Erythroblast (primary cell): ENCODE measurements at regions not wholly inside any gene's neighbourhood (a gene's known extent, or its start where the extent isn't known, plus 50 kb on each side); places are given as distances from the start of the nearest gene placed in this dataset.
"Not testable (repeated sequence)": the region's sequence is repeated elsewhere in the genome, so short reads cannot be mapped to it uniquely, and the experiment has no call there.

Experiments used
- DNase-seq, 2 experiments: peaks; one replicate each; lab custom pipeline; 2025; lab: John Stamatoyannopoulos, UW
- GATA1 ChIP-seq: IDR thresholded peaks from 2 replicates; pipeline ENCODE4 v1.6.1; 2011; ENCODE audit warnings: low read depth, mild to moderate bottlenecking, control low read depth, low read length, moderate library complexity
- POLR2A ChIP-seq: IDR thresholded peaks from 2 replicates; pipeline ENCODE4 v1.6.1; 2011; ENCODE audit warnings: mild to moderate bottlenecking, low read length

DNA sequence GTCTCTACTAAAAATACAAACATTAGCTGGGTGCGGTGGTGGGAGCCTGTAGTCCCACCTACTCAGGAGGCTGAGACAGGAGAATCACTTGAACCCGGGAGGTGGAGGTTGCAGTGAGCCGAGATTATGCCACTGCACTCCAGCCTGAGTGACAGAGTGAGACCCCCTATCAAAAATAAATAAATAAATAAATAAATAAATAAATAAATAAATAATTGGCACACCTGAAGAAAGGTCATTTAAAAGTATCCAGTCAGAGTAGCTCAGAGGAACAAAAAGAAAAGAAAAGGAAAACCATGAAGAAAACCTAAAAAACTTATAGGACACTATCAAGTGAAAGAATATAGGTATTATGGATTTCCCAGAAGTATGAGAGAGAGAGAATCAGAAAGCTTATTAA lies 330.1 kb upstream of the AR start:
- DNase-seq: not testable (repeated sequence)

DNA sequence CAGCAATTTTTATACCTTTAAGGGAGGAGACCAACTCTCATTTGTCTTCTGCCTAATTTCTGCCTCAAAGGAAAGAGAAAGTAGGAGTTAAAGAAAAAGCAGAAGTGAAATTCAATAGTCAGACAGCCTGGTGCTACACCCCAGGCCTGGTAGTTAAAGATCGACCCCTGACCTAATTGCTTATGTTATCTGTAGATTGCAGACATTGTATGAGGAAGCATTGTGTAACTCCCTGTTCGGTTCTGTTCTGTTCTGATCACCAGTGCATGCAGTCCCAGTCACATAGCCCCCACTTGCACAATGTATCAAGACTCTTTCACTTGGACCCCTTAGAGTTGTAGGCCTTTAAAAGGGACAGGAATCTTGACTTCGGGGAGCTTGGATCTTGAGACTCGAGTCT lies 335.9 kb upstream of the AR start:
- TF ChIP-seq POLR2A: no peak
- TF ChIP-seq GATA1: no peak

DNA sequence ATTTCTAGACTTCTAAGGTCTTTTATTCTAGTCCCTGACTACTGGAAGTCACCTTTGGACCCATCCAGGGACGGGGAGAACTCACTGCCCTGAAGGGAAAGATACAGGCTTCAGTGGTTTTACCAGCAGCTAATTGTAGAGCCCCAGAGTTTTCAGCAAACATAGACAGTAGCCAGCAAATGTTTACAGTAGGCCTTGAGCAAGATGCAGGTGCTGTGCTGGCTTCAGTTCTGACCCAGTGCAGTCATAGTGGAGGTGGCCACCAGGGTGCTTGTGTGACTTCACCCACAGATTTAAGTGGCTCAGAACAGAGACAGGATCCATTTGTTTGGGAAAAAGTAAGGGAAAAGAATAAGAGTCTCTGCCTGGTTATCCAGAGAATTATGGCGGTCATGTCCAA lies 384.4 kb upstream of the AR start:
- no peak for TF ChIP-seq POLR2A
- TF ChIP-seq GATA1: no peak
- DNase-seq: no peak

More for the DNA sequence above, 335.9 kb upstream of the AR start:
- DNase-seq: peak in 1 of 2 experiments; percentile 0

DNA sequence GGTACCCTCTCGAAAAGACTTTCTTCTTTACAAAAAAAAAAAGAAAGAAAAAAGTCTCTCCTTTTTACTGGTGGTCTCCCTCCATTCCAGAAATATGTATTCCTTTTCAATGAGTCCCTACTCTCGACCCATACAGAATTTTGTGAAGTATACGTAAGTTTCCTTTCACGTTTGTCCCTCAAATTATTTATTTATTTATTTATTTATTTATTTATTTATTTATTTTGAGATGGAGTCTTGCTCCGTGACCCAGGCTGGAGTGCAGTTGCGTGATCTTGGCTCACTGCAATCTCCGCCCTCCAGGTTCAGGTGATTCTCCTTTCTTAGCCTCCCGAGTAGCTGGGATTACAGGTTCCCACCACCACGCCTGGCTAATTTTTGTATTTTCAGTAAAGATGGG lies 429.2 kb upstream of the AR start:
- no peak for TF ChIP-seq POLR2A
- TF ChIP-seq GATA1: no peak
- no peak for DNase-seq

DNA sequence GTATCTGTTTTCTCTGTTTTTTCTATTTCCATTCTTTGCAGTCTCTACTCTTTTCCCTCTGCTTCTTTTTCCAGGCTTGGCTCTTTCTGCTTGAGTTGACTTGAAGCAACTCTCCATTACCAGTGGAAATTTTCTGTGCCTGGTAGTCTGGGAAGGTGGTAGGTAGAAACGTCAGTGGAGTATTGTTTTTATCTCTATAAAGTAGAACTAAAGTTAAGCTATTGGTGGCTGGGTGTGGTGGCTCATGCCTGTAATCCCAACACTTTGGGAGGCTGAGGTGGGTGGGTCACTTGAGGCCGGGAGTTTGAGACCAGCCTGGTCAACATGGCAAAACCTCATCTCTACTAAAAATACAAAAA lies 438.1 kb upstream of the AR start:
- no peak for TF ChIP-seq GATA1
- no peak for TF ChIP-seq POLR2A
- DNase-seq: no peak

DNA sequence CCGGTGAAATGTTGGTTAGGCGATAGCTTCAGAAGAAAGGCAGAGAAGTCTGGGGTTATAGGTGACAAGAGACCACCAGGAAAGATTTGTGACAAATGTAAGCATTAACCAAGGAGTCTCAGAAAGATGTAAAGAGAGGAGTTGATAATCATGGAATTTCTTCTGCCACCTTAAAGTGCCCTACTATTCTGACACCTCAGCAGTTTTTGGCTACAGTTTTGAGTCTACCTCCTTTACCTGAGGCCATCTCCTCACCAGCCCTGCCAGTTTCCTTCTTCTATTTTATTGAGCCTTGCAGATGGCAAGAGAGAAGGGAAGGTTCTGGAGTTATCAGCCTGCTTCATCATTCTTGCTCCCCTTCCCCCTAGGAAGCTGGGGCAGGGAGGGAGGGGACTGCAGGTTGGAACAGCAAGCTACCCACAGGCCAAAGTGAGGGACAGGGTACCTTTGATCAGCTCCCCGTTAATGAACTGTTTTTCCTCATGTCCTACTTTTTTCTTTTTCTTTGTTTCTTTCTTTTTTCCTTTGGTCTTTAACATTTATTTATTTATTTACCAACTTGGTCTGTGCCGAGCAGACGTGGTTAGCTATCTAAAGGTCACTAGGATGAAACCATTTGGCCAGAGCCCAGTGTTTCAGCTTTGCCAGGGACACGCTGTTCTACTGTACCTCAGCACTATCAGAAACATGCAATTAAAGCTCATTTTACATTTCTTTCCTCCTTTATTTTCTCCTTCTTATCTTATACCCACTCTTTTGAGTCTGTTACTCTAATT lies 438.7 kb upstream of the AR start:
- no peak for DNase-seq
- TF ChIP-seq GATA1 (no peak), POLR2A (no peak)

DNA sequence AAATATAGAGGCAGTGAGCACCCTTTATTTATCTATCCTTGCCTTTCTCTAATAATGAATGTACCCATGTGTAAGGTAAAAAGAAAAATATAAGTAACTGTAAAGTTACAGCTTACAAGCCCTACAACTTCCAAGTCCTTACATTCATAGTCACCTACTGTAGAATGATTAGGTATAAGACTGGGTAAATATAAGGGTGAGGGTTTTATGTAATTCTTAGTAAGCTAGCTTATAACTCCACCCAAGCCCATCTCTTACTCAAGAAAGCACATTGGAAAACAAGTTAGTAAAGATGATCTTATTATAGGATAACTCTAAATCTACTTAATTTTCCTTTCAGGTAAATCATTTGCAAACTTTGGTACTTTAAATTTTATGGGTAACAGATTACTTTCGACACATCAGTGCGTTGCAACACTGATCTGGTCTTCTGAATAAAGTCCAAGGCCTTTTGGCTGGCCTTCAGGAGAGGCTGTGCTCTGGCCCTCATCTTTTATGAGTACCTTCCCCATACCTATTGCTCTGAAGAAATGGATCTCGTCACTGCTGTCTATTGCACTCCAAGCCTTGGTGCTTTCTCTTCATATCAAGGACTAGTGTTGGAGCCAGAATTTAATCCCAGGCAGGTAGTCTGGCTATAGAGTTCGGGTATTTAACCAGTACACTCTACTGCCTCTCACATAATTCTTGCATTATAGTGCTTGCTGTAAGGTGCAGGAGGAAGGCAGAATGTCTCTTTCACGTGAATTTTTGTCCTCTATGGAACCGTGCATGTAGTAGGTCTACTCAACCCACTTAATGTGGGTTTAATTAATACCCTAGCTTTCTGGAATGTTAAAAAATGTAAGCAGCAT lies 443.6 kb upstream of the AR start:
- TF ChIP-seq GATA1 (no peak), POLR2A (no peak)
- no peak for DNase-seq

DNA sequence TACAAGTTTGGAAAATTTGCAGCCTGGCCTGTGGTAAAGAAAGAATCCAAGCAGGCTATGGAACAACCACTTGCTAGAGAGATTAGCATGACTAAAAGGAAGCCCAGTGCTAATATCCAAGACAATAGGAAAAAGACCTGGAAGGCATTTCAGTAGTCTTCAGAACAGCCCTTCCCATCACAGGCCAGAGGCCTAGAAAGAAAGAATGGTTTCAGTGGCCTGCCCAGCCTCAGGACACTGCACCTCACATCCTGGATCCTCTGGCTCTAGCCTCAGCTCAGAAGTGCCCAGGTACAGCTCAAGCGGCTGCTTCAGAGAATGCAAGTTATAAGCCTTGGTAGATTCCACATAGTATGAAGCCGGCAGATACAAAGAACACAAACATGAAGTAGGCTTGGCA lies 449.8 kb upstream of the AR start:
- TF ChIP-seq GATA1 (no peak), POLR2A (no peak)
- DNase-seq: no peak

DNA sequence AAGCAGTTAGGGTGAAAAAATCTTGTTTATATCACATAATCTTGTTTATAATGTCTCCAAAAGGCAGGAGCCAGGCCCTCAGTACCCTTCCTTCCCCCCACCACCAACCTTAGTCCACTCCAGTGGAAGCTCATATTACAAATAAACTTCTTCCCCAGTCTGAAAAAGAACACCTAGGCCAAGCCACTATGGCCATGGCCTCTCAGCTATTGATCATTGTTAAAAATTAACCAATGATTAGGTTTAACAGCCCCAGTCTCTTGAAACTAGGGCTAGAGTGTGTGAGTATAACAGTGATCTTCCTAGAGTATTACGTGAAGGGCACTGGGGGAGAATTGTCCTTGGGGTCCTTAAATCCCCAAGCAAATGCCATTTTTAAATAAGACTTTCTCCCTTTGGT lies 411.9 kb upstream of the EDA2R start:
- no peak for TF ChIP-seq POLR2A
- TF ChIP-seq GATA1: no peak
- no peak for DNase-seq

DNA sequence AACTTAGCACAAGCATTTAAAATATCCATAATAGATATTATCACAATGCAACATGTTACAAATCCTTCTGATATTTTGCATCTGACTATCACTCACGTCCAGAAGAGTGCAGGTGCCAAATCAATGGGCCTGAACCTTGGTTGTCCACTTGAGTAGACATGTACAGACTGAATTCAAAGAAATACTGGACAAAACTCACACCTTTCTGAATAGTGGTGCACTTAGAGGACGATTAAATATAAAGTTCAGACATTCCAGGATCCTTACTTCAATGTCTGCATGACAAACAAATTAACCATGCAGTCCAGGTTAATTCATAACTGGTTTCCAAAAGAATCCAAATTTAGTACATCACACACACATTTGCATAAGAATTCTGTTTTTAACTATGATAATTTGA lies 406.0 kb upstream of the EDA2R start:
- TF ChIP-seq GATA1 (no peak), POLR2A (no peak)
- DNase-seq: no peak

DNA sequence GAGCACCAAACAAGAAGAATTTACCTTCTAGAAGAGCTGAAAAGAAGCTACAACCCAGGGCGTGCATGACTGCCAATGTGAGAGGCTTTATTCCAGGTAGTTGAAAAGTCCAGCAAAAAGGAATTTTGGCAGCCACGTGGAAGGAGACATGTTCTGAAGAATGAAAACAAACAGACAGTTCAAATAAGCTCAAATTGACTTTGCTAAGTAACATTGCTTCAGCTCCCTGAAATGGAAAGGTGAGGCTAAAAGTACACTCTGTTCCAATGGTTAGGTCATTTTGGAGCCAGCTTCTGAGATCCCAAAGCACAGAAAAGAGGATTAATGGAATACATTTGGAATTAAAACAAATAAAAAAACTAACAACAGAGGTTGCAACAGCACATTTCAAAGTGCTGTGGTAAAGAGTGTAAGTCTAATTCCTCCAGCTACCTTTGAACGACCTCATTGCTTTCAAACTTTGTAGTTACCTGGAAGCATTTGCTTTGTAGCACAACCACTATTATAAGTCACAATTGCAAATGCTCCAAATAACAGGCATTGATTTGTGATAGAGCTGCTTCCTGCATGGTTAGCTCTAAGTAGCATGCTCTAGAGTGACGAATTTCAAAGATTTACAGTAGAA lies 405.3 kb upstream of the EDA2R start:
- no peak for TF ChIP-seq GATA1
- no peak for DNase-seq

DNA sequence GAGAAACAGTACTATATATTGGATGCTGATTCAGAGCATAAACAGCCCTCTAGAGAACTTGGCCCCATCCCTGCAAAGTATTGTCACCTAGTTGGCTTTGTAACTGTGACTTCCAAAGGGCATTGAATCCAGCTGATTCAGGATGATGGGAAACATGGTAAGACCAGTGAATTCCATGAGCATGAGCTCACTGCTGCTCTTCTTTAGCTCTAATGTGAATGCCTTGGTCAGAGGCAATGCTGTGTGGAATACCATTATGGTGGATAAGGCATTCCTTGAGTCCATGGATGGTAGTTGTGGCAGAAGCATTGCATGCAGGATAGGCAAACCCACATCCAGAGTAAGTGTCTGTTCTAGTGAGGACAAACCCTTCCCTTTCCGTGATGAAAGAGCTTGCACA lies 365.6 kb upstream of the EDA2R start:
- DNase-seq: no peak

DNA sequence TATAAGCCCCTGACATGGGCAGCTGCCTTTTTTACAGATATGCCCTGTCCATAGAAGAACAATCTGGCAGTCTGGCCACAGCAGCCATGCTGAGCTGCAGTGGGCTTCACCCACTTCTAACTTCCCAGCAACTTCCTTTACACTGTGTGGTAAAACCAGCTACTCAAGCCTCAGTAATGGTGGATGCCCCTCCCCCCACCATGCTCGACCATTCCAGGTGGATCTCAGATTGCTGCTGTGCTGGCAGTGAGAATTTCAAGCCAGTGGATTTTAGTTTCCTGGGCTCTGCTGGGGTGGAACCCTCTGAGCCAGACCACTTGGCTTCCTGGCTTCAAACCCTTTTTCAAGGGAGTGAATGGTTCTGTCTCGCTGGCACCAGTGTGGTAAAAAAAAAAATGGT lies 355.9 kb upstream of the EDA2R start:
- TF ChIP-seq POLR2A: no peak
- no peak for TF ChIP-seq GATA1
- no peak for DNase-seq

More for the DNA sequence above, 365.6 kb upstream of the EDA2R start:
- TF ChIP-seq GATA1: no peak
- no peak for TF ChIP-seq POLR2A

DNA sequence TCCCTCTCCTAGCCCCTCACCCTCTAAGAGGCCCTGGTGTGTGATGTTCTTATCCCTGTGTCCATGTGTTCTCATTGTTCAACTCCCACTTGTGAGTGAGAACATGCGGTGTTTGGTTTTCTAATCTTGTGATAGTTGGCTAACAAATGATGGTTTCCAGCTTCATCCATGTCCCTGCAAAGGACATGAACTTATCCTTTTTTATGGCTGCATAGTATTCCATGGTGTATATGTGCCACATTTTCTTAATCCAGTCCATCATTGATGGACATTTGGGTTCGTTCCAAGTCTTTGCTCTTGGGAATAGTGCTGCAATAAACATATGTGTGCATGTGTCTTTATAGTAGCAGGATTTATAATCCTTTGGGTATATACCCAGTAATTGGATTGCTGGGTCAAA lies 353.2 kb upstream of the EDA2R start:
- DNase-seq: not testable (repeated sequence)

DNA sequence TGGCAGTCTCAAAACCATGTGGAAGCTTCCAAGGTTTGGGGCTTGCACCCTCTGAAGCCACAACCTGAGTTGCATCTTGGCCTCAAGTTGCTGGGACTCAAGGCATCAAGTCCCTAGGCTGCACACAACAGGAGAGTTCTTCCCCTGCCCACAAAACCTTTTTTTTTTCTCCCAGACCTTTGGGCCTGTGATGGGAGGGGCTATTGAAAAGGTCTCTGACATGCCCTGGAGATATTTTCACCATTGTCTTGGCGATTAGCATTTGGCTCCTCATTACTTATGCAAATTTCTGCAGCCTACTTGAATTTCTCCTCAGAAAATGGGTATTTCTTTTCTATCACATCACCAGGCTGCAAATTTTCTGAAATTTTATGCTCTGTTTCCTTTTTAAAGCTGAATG lies 349.5 kb upstream of the EDA2R start:
- no peak for DNase-seq
- TF ChIP-seq GATA1 (no peak), POLR2A (no peak)
